Neuronal stem cell (in vitro differentiated cells): ENCODE measurements at regions not wholly inside any gene's neighbourhood (a gene's known extent, or its start where the extent isn't known, plus 50 kb on each side); places are given as distances from the start of the nearest gene placed in this dataset.
A peak's percentile ranks its signal among the peaks of the same experiment; 100 is the strongest.

Source experiments
- DNase-seq: peaks from one replicate; pipeline ENCODE4 v3.0.0-alpha.2; 2013; ENCODE audit warnings: low spot score
- H2AFZ ChIP-seq: one replicate; pipeline ENCODE4 v1.6.1; 2013; ENCODE audit warnings: mild to moderate bottlenecking, low read length, inconsistent platforms
- H2AK5ac ChIP-seq: 2 replicates; pipeline ENCODE4 v1.6.1; 2013; ENCODE audit warnings: low read depth, mild to moderate bottlenecking, inconsistent platforms, low read length, moderate library complexity, mixed read lengths
- H2BK120ac ChIP-seq: 2 replicates; pipeline ENCODE4 v1.6.1; 2013; ENCODE audit warnings: low read depth, mild to moderate bottlenecking, inconsistent platforms, low read length, moderate library complexity, mixed read lengths
- H2BK12ac ChIP-seq: one replicate; pipeline ENCODE4 v1.6.1; 2013; ENCODE audit warnings: low read length, inconsistent platforms
- H2BK15ac ChIP-seq: 2 replicates; pipeline ENCODE4 v1.6.1; 2013; ENCODE audit warnings: mild to moderate bottlenecking, low read length, inconsistent platforms, mixed read lengths
- H2BK5ac ChIP-seq: one replicate; pipeline ENCODE4 v1.6.1; 2013; ENCODE audit warnings: inconsistent platforms, mild to moderate bottlenecking, low read length, moderate library complexity
- H3K14ac ChIP-seq: one replicate; pipeline ENCODE4 v1.6.1; 2013; ENCODE audit warnings: low read length, inconsistent platforms
- H3K18ac ChIP-seq: 2 replicates; pipeline ENCODE4 v1.6.1; 2013; ENCODE audit warnings: low read length, inconsistent platforms
- H3K23ac ChIP-seq: 2 replicates; pipeline ENCODE4 v1.6.1; 2013; ENCODE audit warnings: low read depth, mild to moderate bottlenecking, mixed read lengths, low read length, inconsistent platforms; ENCODE audit not compliant: poor library complexity
- H3K27ac ChIP-seq: replicated peaks from 3 replicates; pipeline ENCODE4 v1.5.1; 2013; ENCODE audit warnings: low read length, inconsistent platforms
- H3K27me3 ChIP-seq, 3 experiments: 2 replicates each; pipeline ENCODE4 v1.6.1; 2013; ENCODE audit warnings: low read length in 3 of 3, mild to moderate bottlenecking in 2 of 3, inconsistent platforms in 1 of 3, low read depth in 1 of 3, mixed read lengths in 1 of 3, moderate library complexity in 1 of 3; ENCODE audit not compliant: control insufficient read depth in 3 of 3, insufficient read depth in 3 of 3
- H3K36me3 ChIP-seq, 2 donors: replicated peaks in 1 of 2; 2 replicates each; pipeline ENCODE4 v1.6.1; 2013; ENCODE audit warnings: low read length in 2 of 2; ENCODE audit not compliant: control insufficient read depth in 2 of 2, insufficient read depth in 2 of 2
- H3K4ac ChIP-seq: 2 replicates; pipeline ENCODE4 v1.6.1; 2013; ENCODE audit warnings: inconsistent platforms, mild to moderate bottlenecking, low read length, moderate library complexity
- H3K4me1 ChIP-seq, 2 donors: 1 replicate in 1 of 2; 2 replicates in 1 of 2; pipeline ENCODE4 v1.6.1; 2013; ENCODE audit warnings: low read length in 2 of 2, low read depth in 1 of 2; ENCODE audit not compliant: control insufficient read depth in 2 of 2, insufficient read depth in 1 of 2
- H3K4me2 ChIP-seq: one replicate; pipeline ENCODE4 v1.6.1; 2013; ENCODE audit warnings: mild to moderate bottlenecking, low read length, inconsistent platforms; ENCODE audit not compliant: insufficient read depth, poor library complexity, severe bottlenecking
- H3K4me3 ChIP-seq, 2 donors: 2 replicates each; pipeline ENCODE4 v1.5.1; 2013; ENCODE audit warnings: low read length in 2 of 2, mild to moderate bottlenecking in 2 of 2, inconsistent platforms in 1 of 2, moderate library complexity in 1 of 2
- H3K79me1 ChIP-seq: one replicate; pipeline ENCODE4 v1.6.1; 2013; ENCODE audit warnings: low read depth, mild to moderate bottlenecking, inconsistent platforms, low read length, moderate library complexity
- H3K9ac ChIP-seq: one replicate; pipeline ENCODE4 v1.6.1; 2013; ENCODE audit warnings: mild to moderate bottlenecking, low read depth, low read length, inconsistent platforms; ENCODE audit not compliant: poor library complexity
- H3K9me3 ChIP-seq, 2 donors: replicated peaks in 1 of 2; 2 replicates each; pipeline versions ENCODE3 to v1.6.1; 2013; ENCODE audit warnings: low read length in 2 of 2, mild to moderate bottlenecking in 2 of 2, inconsistent platforms in 1 of 2, low read depth in 1 of 2, mixed read lengths in 1 of 2, moderate library complexity in 1 of 2; ENCODE audit not compliant: control insufficient read depth in 2 of 2, insufficient read depth in 1 of 2
- H4K8ac ChIP-seq: one replicate; pipeline ENCODE4 v1.6.1; 2013; ENCODE audit warnings: low read depth, mild to moderate bottlenecking, inconsistent platforms, low read length, moderate library complexity
- H4K91ac ChIP-seq: one replicate; pipeline ENCODE4 v1.6.1; 2013; ENCODE audit warnings: low read length, low read depth, mild to moderate bottlenecking, inconsistent platforms; ENCODE audit not compliant: poor library complexity
- WGBS, 2 donors: extraction: QIAGEN DNeasy Blood & Tissue Kit; methylation state at CpG; one replicate each; pipeline ENCODE4 v1.1.7; 2013; ENCODE audit warnings: missing lambda C conversion rate in 2 of 2, mixed read lengths in 1 of 2; ENCODE audit not compliant: insufficient read length in 2 of 2, insufficient replicate concordance in 1 of 2; ENCODE audit errors: extremely low coverage in 2 of 2; 5-methylcytosine and 5-hydroxymethylcytosine counted together

DNA sequence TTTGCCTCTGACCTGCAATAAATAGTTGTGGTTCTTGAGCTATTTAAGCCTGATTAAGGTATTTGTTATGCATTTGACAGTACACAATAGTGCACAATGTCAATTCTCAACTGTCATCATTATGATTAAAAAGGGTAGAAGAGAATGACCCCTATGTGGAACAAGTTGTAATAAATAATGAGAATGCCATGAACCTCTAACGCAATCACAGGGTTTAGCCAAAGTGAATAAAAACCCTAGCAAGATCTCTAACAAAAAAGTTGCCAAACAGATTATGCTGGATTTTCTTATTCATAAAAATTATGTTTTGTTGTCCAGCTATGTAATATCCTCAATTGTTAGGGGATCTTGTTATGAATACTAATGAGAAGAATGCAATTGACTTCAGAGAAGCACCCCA, 387.4 kb downstream of the GPAT3 start:
- no peak overlapping the region for H4K91ac ChIP-seq

DNA sequence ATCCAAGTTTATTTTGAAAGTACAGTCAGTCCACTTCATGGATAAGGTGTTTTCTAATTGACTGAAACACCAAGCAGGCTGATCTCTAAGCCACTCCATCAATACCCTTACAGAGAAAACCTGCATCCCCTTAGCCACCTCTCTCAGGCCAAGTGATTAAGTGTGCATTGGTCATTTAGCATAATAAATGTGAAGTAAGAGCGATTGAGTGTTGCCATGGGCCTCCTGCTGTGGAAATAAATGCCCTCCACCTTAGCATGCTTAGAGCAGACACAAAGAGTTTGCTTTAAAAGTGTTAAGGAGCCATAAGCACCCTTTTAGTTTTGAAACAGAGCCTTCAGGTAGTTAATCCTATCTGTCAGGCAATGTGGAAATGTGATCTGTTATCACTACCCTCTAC, 386.5 kb downstream of the GPAT3 start:
- no peak overlapping the region for H3K9ac ChIP-seq
- H4K8ac ChIP-seq, result no peak overlapping the region
- no peak overlapping the region for H2AK5ac ChIP-seq
- no peak for DNase-seq
- H2BK120ac ChIP-seq, result no peak overlapping the region
- H3K14ac ChIP-seq, result no peak overlapping the region
- H3K4me3 ChIP-seq, result no peak overlapping the region
- H4K91ac ChIP-seq, result no peak overlapping the region
- H2BK12ac ChIP-seq, result no peak overlapping the region
- H3K23ac ChIP-seq, result no peak overlapping the region
- H3K9me3 ChIP-seq, result peaks cover 3 to 5% of the 10 kb centered on the region in 2 donors
- no peak overlapping the region for H2BK5ac ChIP-seq
- H3K4ac ChIP-seq, result no peak overlapping the region
- peak overlapping the region; percentile 32 for H2AFZ ChIP-seq
- H3K27ac ChIP-seq, result no peak overlapping the region
- H3K27me3 ChIP-seq, result no peaks in the 10 kb centered on the region
- WGBS, 2 donors, result no CpG with 5 or more reads among the region's 1 CpG
- no peaks in the 10 kb centered on the region for H3K36me3 ChIP-seq
- no peak overlapping the region for H2BK15ac ChIP-seq
- H3K79me1 ChIP-seq, result no peaks in the 10 kb centered on the region
- no peak overlapping the region for H3K18ac ChIP-seq
- no peak overlapping the region for H3K4me2 ChIP-seq
- no peaks in the 10 kb centered on the region for H3K4me1 ChIP-seq

More for the DNA sequence above, 387.4 kb downstream of the GPAT3 start:
- Histone ChIP-seq H4K8ac (no peak overlapping the region), H2AK5ac (no peak overlapping the region), H2BK12ac (no peak overlapping the region), H2BK15ac (no peak overlapping the region), H3K79me1 (no peaks in the 10 kb centered on the region), H2BK5ac (no peak overlapping the region), H3K4me1 (no peaks in the 10 kb centered on the region), H3K9me3 (no peaks in the 10 kb centered on the region), H3K4me3 (no peak overlapping the region), H3K4me2 (no peak overlapping the region), H3K9ac (no peak overlapping the region), H3K36me3 (no peaks in the 10 kb centered on the region), H3K23ac (no peak overlapping the region), H3K27me3 (no peaks in the 10 kb centered on the region), H3K4ac (no peak overlapping the region), H3K27ac (no peak overlapping the region), H3K18ac (no peak overlapping the region), H3K14ac (no peak overlapping the region), H2AFZ (no peak overlapping the region), H2BK120ac (no peak overlapping the region)
- WGBS, 2 donors, result no CpG with 5 or more reads among the region's 1 CpG
- no peak for DNase-seq

DNA sequence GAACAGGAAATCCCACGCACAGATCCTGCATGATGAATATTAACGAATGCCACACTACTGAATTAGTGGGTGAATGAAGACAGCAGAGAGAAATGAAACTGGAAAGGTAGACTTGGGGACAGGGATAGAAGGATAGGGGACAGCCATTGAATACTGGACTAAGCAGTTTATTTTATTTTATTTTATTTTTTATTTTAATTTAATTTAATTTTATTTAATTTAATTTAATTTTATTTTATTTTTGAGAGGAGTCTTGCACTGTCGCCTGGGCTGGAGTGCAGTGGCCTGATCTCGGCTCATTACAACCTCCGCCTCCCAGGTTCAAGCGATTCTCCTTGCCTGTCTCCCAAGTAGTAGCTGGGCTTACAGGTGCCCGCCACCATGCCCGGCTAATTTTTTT, 385.2 kb downstream of the GPAT3 start:
- H3K9ac ChIP-seq, result no peak overlapping the region

DNA sequence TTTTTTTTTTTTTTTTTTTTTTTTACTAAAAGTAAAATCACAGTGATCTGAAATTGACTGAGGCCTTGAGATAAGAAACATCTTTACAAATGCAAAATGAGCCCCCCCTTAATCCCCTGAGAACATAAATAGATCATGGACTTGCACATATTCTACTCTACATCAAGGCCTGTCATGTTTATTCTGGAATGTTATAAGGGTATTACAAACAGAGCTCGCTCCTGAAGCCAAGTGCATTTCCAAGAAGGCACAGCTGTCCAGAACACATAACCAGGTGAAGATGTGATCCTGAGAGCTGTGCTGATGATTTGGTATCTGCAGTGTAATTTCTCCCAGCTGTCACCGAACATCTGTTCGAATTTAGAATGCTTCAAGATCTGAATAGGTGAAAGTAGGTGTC, 384.5 kb downstream of the GPAT3 start:
- no peaks in the 10 kb centered on the region for H3K4me1 ChIP-seq
- H3K23ac ChIP-seq, result no peak overlapping the region
- H3K18ac ChIP-seq, result no peak overlapping the region
- no peak for DNase-seq
- H2BK5ac ChIP-seq, result no peak overlapping the region
- no peak overlapping the region for H3K4me2 ChIP-seq
- H3K4me3 ChIP-seq, result no peak overlapping the region
- H2BK12ac ChIP-seq, result no peak overlapping the region
- H2AK5ac ChIP-seq, result no peak overlapping the region
- H4K8ac ChIP-seq, result no peak overlapping the region
- WGBS, 2 donors, result no CpG with 5 or more reads among the region's 3 CpGs
- H3K9me3 ChIP-seq, result peaks cover 3 to 5% of the 10 kb centered on the region in 2 donors
- no peak overlapping the region for H2BK120ac ChIP-seq
- H3K79me1 ChIP-seq, result no peaks in the 10 kb centered on the region
- no peak overlapping the region for H3K14ac ChIP-seq
- no peak overlapping the region for H4K91ac ChIP-seq
- no peak overlapping the region for H3K27ac ChIP-seq
- no peaks in the 10 kb centered on the region for H3K36me3 ChIP-seq
- H3K27me3 ChIP-seq, result no peaks in the 10 kb centered on the region
- H3K9ac ChIP-seq, result no peak overlapping the region
- no peak overlapping the region for H3K4ac ChIP-seq
- H2BK15ac ChIP-seq, result no peak overlapping the region
- no peak overlapping the region for H2AFZ ChIP-seq

More for the DNA sequence above, 385.2 kb downstream of the GPAT3 start:
- Histone ChIP-seq H3K4ac (no peak overlapping the region), H4K91ac (no peak overlapping the region), H3K27ac (no peak overlapping the region), H3K4me3 (no peak overlapping the region), H2BK12ac (no peak overlapping the region), H3K4me2 (no peak overlapping the region), H3K36me3 (no peaks in the 10 kb centered on the region), H2AK5ac (no peak overlapping the region), H2BK120ac (no peak overlapping the region), H3K9me3 (peaks cover 3 to 5% of the 10 kb centered on the region in 2 donors), H4K8ac (no peak overlapping the region), H2BK5ac (no peak overlapping the region), H3K4me1 (no peaks in the 10 kb centered on the region), H2BK15ac (no peak overlapping the region), H3K27me3 (no peaks in the 10 kb centered on the region), H2AFZ (no peak overlapping the region), H3K14ac (no peak overlapping the region), H3K18ac (no peak overlapping the region), H3K23ac (no peak overlapping the region), H3K79me1 (no peaks in the 10 kb centered on the region)
- no CpG with 5 or more reads among the region's 8 CpGs for WGBS, 2 donors
- DNase-seq, result no peak
